Activated CD8-positive, alpha-beta memory T cell treated with anti-CD3 and anti-CD28 coated beads, Interleukin-2, amount 50 U/mL, for 48 hours (primary cell): ENCODE measurements at regions not wholly inside any gene's neighbourhood (a gene's known extent, or its start where the extent isn't known, plus 50 kb on each side); places are given as distances from the start of the nearest gene placed in this dataset.

Experiments
- DNase-seq: peaks from one replicate; pipeline ENCODE4 v3.0.0-alpha.2; 2020

GRCh38 chr4:28555866-28556265 is 1695.2 kb downstream of the STIM2 start:
- no peak for DNase-seq

GRCh38 chr4:28557755-28558154 is 1697.1 kb downstream of the STIM2 start:
- no peak for DNase-seq

- no peak for DNase-seq
These were observed 1698.3 kb downstream of the STIM2 start for GRCh38 chr4:28558895-28559294.

GRCh38 chr4:28562913-28563312 is 1702.3 kb downstream of the STIM2 start:
- DNase-seq = no peak

GRCh38 chr4:28565396-28565795 is 1704.8 kb downstream of the STIM2 start:
- no peak for DNase-seq

- no peak for DNase-seq
These were observed 1740.3 kb downstream of the STIM2 start for GRCh38 chr4:28600958-28601357.

GRCh38 chr4:28621591-28621990 is 1761.0 kb downstream of the STIM2 start:
- no peak for DNase-seq

- DNase-seq = no peak
These were observed 1776.3 kb downstream of the STIM2 start for GRCh38 chr4:28636971-28637370.

- DNase-seq = no peak
These were observed 1779.1 kb downstream of the STIM2 start for GRCh38 chr4:28639747-28640146.

- no peak for DNase-seq
These were observed 1794.0 kb downstream of the STIM2 start for GRCh38 chr4:28654618-28655017.

- DNase-seq = no peak
These were observed 1804.7 kb downstream of the STIM2 start for GRCh38 chr4:28665306-28665705.

- no peak for DNase-seq
These were observed 1814.9 kb downstream of the STIM2 start for GRCh38 chr4:28675582-28675981.

- no peak for DNase-seq
These were observed 1817.2 kb downstream of the STIM2 start for GRCh38 chr4:28677808-28678207.

GRCh38 chr4:28682847-28683246 is 1822.2 kb downstream of the STIM2 start:
- no peak for DNase-seq

- no peak for DNase-seq
These were observed 1826.0 kb downstream of the STIM2 start for GRCh38 chr4:28686618-28687017.

- DNase-seq = no peak
These were observed 1830.2 kb downstream of the STIM2 start for GRCh38 chr4:28690890-28691289.

- no peak for DNase-seq
These were observed 1841.9 kb downstream of the STIM2 start for GRCh38 chr4:28702571-28702970.

- no peak for DNase-seq
These were observed 1849.2 kb downstream of the STIM2 start for GRCh38 chr4:28709891-28710290.

- DNase-seq = no peak
These were observed 1862.7 kb downstream of the STIM2 start for GRCh38 chr4:28723371-28723770.

- no peak for DNase-seq
These were observed 1863.6 kb downstream of the STIM2 start for GRCh38 chr4:28724239-28724638.

GRCh38 chr4:28730304-28730703 is 1869.7 kb downstream of the STIM2 start:
- DNase-seq = no peak

- DNase-seq = no peak
These were observed 1883.4 kb downstream of the STIM2 start for GRCh38 chr4:28744066-28744465.

GRCh38 chr4:28754376-28754775 is 1893.7 kb downstream of the STIM2 start:
- DNase-seq = no peak

GRCh38 chr4:28755081-28755480 is 1894.4 kb downstream of the STIM2 start:
- DNase-seq = no peak

GRCh38 chr4:28759064-28759463 is 1898.4 kb downstream of the STIM2 start:
- no peak for DNase-seq

- no peak for DNase-seq
These were observed 1899.4 kb downstream of the STIM2 start for GRCh38 chr4:28760003-28760402.
